ENCODE measurements at regions not wholly inside any gene's neighbourhood (a gene's known extent, or its start where the extent isn't known, plus 50 kb on each side); places are given as distances from the start of the nearest gene placed in this dataset.

DNA sequence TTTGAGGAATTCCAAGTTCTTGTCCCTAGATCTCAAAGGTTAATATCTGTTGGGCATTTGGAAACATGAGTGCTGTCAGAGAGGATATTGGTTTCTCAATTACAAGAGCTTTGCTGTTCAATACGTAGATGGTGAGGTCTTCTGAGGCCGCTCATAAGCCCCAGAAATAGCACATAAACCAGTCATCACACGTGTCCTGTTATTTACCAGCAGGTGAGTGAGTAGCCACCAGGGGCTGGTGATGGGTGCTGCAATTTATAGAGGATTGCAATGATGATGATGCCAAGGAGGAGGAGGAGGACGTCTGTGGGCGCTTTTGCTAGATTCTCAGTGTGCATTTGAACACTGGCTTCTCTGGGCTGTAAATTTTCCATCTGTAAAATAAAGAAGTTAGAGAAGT lies 89.0 kb downstream of the SALL1 start:
- Histone ChIP-seq H3K4me1 (ENCODE audit: control insufficient read depth, insufficient read depth, low read length) (no peaks in the 10 kb centered on the region), H3K27me3 (ENCODE audit: control insufficient read depth, insufficient read depth, low read length) (peaks cover 2% of the 10 kb centered on the region; the same call in 1 of the 2 replicates), H2BK15ac (ENCODE audit: low read depth, low read length) (no peak overlapping the region), H2AK5ac (ENCODE audit: low read depth, low read length) (no peak overlapping the region), H4K8ac (ENCODE audit: low read depth in 2 of 2, low read length in 2 of 2) (no peak overlapping the region), H4K20me1 (ENCODE audit: insufficient read depth, low read length) (no peaks in the 10 kb centered on the region), H3K79me1 (ENCODE audit: low read depth in 1 of 2, low read length in 2 of 2) (no peaks in the 10 kb centered on the region), H4K91ac (ENCODE audit: insufficient read depth, low read depth, low read length) (no peak overlapping the region), H3K36me3 (ENCODE audit: control insufficient read depth, insufficient read depth, low read length) (no peaks in the 10 kb centered on the region), H2AFZ (replicated peaks; ENCODE audit: low read length, poor library complexity) (no peak overlapping the region), H3K9ac (ENCODE audit: low read depth, low read length) (no peak overlapping the region), H3K27ac (ENCODE audit: insufficient read depth, low read length) (no peak overlapping the region), H3K23ac (ENCODE audit: low read depth, low read length) (no peak overlapping the region), H3K9me3 (ENCODE audit: control insufficient read depth, insufficient read depth, low read length) (no peaks in the 10 kb centered on the region), H2BK20ac (ENCODE audit: low read depth, low read length) (no peak overlapping the region), H3K9me1 (ENCODE audit: insufficient read depth, low read length) (no peaks in the 10 kb centered on the region), H2BK5ac (ENCODE audit: low read depth, low read length, poor library complexity, severe bottlenecking) (no peak overlapping the region), H3K18ac (ENCODE audit: low read depth, low read length) (no peak overlapping the region), H2AK9ac (replicated peaks; ENCODE audit: low read depth, low read length, poor library complexity) (no peak overlapping the region), H4K5ac (ENCODE audit: low read depth, low read length) (no peak overlapping the region), H3K4ac (ENCODE audit: low read depth, low read length) (no peak overlapping the region), H2BK120ac (ENCODE audit: low read depth, low read length) (no peak overlapping the region), H3K14ac (replicated peaks; ENCODE audit: low read depth, low read length) (no peak overlapping the region), H3K4me3 (ENCODE audit: insufficient read depth, low read depth, low read length) (no peak overlapping the region), H3K4me2 (ENCODE audit: low read depth, low read length) (no peak overlapping the region), H3K56ac (ENCODE audit: extremely low read depth, insufficient read depth, low read length) (no peak overlapping the region)
- in situ Hi-C loops (cut with MboI; ENCODE audit: low sequenced_read_pairs) = no loop called here
- intact Hi-C loops (cut with micrococcal nuclease) = no loop called here
- dilution Hi-C loops (cut with HindIII; ENCODE audit: low sequenced_read_pairs, unreplicated experiment) = no loop called here
- ChIA-PET POLR2A (ENCODE audit: unreplicated experiment) (no interaction called here), CTCF (no interaction called here)
- DNase-seq = no peak
- ATAC-seq (ENCODE audit: low read depth) = no peak
- BruUV-seq (replicated peaks) = no TSS peak
- WGBS, 2 experiments (ENCODE audit: extremely low coverage in 2 of 2, insufficient read length in 1 of 2) = no CpG with 5 or more reads among the region's 5 CpGs
- no peak for TF ChIP-seq MXI1 (IDR thresholded peaks at IDR 0.05; ENCODE audit: borderline replicate concordance, low read depth, low read length)
- no peak for TF ChIP-seq RCOR1 (IDR thresholded peaks at IDR 0.05; ENCODE audit: insufficient replicate concordance, low read length)
- TF ChIP-seq, protein P1, sequence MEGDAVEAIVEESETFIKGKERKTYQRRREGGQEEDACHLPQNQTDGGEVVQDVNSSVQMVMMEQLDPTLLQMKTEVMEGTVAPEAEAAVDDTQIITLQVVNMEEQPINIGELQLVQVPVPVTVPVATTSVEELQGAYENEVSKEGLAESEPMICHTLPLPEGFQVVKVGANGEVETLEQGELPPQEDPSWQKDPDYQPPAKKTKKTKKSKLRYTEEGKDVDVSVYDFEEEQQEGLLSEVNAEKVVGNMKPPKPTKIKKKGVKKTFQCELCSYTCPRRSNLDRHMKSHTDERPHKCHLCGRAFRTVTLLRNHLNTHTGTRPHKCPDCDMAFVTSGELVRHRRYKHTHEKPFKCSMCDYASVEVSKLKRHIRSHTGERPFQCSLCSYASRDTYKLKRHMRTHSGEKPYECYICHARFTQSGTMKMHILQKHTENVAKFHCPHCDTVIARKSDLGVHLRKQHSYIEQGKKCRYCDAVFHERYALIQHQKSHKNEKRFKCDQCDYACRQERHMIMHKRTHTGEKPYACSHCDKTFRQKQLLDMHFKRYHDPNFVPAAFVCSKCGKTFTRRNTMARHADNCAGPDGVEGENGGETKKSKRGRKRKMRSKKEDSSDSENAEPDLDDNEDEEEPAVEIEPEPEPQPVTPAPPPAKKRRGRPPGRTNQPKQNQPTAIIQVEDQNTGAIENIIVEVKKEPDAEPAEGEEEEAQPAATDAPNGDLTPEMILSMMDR (conservative IDR thresholded peaks at IDR 0.05; ENCODE audit: low read depth, low read length) = no peak
- TF ChIP-seq POLR2A (IDR thresholded peaks at IDR 0.05; ENCODE audit: low read depth, low read length) = no peak
- TF ChIP-seq CHD1 (IDR thresholded peaks at IDR 0.05; ENCODE audit: low read depth, low read length) = no peak
- no peak for TF ChIP-seq CEBPB (IDR thresholded peaks at IDR 0.05; ENCODE audit: low read depth, low read length)
- TF ChIP-seq, protein P2, sequence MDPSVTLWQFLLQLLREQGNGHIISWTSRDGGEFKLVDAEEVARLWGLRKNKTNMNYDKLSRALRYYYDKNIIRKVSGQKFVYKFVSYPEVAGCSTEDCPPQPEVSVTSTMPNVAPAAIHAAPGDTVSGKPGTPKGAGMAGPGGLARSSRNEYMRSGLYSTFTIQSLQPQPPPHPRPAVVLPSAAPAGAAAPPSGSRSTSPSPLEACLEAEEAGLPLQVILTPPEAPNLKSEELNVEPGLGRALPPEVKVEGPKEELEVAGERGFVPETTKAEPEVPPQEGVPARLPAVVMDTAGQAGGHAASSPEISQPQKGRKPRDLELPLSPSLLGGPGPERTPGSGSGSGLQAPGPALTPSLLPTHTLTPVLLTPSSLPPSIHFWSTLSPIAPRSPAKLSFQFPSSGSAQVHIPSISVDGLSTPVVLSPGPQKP (IDR thresholded peaks at IDR 0.05; ENCODE audit: borderline replicate concordance, low read depth, low read length) = no peak
- TF ChIP-seq MAFK (IDR thresholded peaks at IDR 0.05; ENCODE audit: low read depth, low read length) = no peak
- no peak for TF ChIP-seq NFE2L2 (IDR thresholded peaks at IDR 0.05; ENCODE audit: low read depth, low read length)
- TF ChIP-seq, protein P3, sequence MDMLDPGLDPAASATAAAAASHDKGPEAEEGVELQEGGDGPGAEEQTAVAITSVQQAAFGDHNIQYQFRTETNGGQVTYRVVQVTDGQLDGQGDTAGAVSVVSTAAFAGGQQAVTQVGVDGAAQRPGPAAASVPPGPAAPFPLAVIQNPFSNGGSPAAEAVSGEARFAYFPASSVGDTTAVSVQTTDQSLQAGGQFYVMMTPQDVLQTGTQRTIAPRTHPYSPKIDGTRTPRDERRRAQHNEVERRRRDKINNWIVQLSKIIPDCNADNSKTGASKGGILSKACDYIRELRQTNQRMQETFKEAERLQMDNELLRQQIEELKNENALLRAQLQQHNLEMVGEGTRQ (IDR thresholded peaks at IDR 0.05; ENCODE audit: low read depth, low read length) = no peak
- TF ChIP-seq RFX5 (IDR thresholded peaks at IDR 0.05; ENCODE audit: low read depth, low read length) = no peak
- TF ChIP-seq BHLHE40 (IDR thresholded peaks at IDR 0.05; ENCODE audit: low read depth, low read length) = no peak
- TF ChIP-seq SMC3 (IDR thresholded peaks at IDR 0.05; ENCODE audit: low read depth, low read length) = no peak
- TF ChIP-seq MAZ (IDR thresholded peaks at IDR 0.05; ENCODE audit: borderline replicate concordance, low read depth, low read length) = no peak

Measured in IMR-90 (cell line).